ENCODE measurements at regions not wholly inside any gene's neighbourhood (a gene's known extent, or its start where the extent isn't known, plus 50 kb on each side); places are given as distances from the start of the nearest gene placed in this dataset.

DNA sequence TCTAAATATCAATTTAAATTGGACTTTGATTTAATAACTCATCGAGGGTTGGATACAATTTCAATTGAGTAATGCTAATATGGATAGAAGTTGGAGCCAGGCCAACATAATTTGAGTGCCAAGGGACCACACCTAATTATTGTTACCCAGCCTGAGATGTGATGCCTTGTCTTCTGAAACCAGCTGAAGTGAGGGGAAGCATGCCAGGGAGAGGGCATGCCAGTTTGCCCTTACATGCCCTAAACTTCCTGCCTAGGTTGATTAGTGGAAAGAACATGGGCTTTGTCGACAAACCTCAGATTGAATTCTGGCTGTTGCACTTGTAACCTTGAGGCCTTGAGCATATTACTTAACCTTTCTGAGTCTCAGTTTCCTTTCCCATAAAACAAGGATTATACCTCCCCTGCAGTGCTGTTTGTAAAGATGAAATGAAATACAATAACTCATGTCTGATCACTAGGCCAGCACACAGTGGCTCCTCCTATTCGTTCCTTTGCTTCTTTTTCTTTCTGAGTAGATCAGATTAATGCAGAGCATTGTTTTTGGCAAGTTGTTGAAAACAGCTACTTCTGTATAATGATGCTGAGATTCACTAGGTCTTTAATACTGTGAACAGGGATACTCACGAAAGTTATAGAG lies 412.8 kb downstream of the TLE4 start:
- Histone ChIP-seq H3K36me3 (ENCODE audit: control insufficient read depth, insufficient read depth, low read length) (no peaks in the 10 kb centered on the region), H3K4me1 (ENCODE audit: control insufficient read depth, insufficient read depth, low read length) (no peaks in the 10 kb centered on the region), H3K27ac (ENCODE audit: low read depth, low read length) (no peak overlapping the region), H3K27me3 (ENCODE audit: control insufficient read depth, insufficient read depth, low read length) (no peaks in the 10 kb centered on the region), H3K9ac (ENCODE audit: low read length) (no peak overlapping the region), H3K4me3 (ENCODE audit: low read depth, low read length) (no peak overlapping the region), H3K9me3 (ENCODE audit: control insufficient read depth, insufficient read depth, low read depth, low read length) (no peaks in the 10 kb centered on the region; the same call in 1 of the 2 replicates)

DNA sequence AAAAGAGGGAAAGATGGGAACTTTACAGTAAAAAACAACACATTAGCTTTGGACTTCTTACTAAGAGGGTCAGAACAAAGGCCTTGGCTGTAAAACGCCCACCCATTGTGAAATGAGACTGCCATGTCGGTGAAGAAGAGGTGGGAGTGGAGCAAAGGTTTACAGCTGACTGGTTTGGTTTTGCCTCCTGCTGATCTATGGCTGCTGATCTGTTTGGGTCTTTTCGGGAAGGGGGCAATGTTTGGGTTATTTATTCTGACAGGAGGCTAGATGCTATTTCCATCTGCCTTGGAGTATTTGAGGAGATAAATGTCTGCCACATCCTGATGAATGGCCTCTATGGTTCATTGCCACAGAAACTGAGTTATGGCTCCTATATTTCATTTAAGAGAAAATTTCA lies 408.7 kb downstream of the TLE4 start:
- Histone ChIP-seq H3K9me3 (ENCODE audit: control insufficient read depth, insufficient read depth, low read depth, low read length) (no peaks in the 10 kb centered on the region; the same call in 1 of the 2 replicates), H3K4me1 (ENCODE audit: control insufficient read depth, insufficient read depth, low read length) (peaks cover 8% of the 10 kb centered on the region; the same call in 1 of the 2 replicates), H3K27ac (ENCODE audit: low read depth, low read length) (no peak overlapping the region), H3K9ac (ENCODE audit: low read length) (no peak overlapping the region), H3K27me3 (ENCODE audit: control insufficient read depth, insufficient read depth, low read length) (no peaks in the 10 kb centered on the region), H3K4me3 (ENCODE audit: low read depth, low read length) (no peak overlapping the region), H3K36me3 (ENCODE audit: control insufficient read depth, insufficient read depth, low read length) (no peaks in the 10 kb centered on the region)

DNA sequence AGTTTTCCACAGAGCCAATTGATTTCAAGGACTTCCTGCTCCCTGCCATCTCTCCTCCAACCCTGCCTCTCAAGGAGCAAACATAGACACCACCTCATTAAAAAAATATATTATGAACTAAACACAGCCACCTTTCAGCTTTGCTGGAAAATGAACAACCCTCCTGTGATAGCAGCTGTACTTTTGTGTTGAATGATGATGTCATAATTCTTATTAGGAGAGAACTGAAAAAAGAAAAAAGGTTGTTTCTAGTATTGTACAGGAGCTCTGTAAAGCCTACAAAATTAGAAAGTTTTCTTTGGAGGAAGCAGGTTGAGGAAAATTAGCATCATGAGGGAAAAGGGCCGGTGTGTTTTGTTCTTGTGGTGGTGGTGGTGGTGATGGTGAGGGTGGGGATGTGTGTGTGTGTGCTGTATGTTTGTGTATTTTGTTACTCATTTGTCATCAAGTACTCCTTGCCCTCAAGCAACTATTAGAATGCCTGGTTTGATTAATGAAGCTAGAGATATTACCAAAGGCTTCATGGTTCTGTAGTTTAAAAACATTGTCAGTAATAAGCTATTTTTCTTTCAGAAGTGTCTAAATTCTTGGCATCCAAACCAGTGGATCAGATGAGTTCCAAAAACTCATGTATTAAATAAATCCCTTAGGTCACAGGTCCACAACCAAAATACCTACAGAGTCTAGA lies 405.9 kb downstream of the TLE4 start:
- no peak overlapping the region for H3K27ac ChIP-seq (ENCODE audit: low read depth, low read length)
- H3K9ac ChIP-seq (ENCODE audit: low read length) = no peak overlapping the region
- H3K36me3 ChIP-seq (ENCODE audit: control insufficient read depth, insufficient read depth, low read length) = no peaks in the 10 kb centered on the region
- no peaks in the 10 kb centered on the region; the same call in 1 of the 2 replicates for H3K9me3 ChIP-seq (ENCODE audit: control insufficient read depth, insufficient read depth, low read depth, low read length)
- no peaks in the 10 kb centered on the region for H3K27me3 ChIP-seq (ENCODE audit: control insufficient read depth, insufficient read depth, low read length)
- peaks cover 13% of the 10 kb centered on the region for H3K4me1 ChIP-seq (ENCODE audit: control insufficient read depth, insufficient read depth, low read length)
- H3K4me3 ChIP-seq (ENCODE audit: low read depth, low read length) = no peak overlapping the region

DNA sequence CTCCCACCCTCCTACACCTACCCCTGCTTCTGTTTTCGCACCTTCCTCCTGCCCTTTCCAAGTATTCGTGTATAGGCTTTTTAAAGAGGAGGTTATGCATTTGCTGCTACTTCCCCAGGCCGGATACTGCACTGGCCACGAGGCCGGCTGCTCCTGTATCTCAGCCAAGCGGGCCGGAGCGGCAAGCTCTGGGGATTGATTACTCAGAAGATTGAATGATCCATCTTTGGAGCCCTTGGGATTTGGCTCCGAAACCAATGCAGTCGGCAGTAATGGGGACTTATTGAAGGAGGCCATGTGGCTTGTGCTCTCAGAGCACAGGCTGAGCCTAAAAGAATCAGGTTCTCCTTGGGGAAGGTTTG lies 405.3 kb downstream of the TLE4 start:
- no peak overlapping the region for H3K4me3 ChIP-seq (ENCODE audit: low read depth, low read length)
- peaks cover 13% of the 10 kb centered on the region for H3K4me1 ChIP-seq (ENCODE audit: control insufficient read depth, insufficient read depth, low read length)
- no peaks in the 10 kb centered on the region for H3K9me3 ChIP-seq (ENCODE audit: control insufficient read depth, insufficient read depth, low read depth, low read length)
- H3K27me3 ChIP-seq (ENCODE audit: control insufficient read depth, insufficient read depth, low read length) = no peaks in the 10 kb centered on the region
- no peaks in the 10 kb centered on the region for H3K36me3 ChIP-seq (ENCODE audit: control insufficient read depth, insufficient read depth, low read length)
- no peak overlapping the region for H3K9ac ChIP-seq (ENCODE audit: low read length)
- H3K27ac ChIP-seq (ENCODE audit: low read depth, low read length) = no peak overlapping the region

DNA sequence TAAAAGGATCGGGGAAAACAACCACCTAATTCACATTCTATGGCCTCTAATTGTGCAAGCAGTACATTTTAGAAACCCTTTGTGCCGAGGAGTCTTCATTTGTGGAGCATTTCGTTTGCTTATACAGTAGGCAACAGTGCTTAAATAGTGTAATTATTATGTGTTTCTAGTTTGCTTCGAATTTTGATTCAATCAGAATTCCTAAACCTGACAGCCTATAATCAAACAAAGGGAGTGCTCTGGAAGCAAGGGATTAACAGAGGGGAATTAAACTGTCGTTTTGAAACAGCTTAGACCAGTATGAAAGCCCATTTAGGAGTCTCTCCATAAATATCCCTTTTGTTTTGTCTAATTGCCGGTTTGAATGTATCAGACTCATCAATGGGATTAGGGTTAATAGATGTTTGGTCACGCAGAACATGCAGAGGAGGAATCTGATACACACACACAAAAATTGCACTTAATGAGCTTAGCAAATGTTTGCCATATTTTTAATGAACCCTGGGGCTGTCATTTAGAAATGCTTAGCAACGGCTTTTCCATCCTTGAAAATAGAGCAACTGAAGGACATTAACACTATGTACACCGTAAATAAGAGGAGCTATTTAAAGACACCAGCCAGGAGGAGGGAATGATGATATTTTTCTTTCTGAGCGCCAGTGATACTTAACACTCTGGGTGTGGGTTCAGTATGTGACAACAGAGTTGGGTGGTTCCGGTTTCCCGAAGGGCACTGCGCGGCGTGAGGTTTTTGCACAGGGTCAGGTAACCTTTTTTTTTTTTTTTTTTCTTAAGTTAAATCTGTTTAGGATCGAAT lies 404.7 kb downstream of the TLE4 start:
- H3K9ac ChIP-seq (ENCODE audit: low read length) = no peak overlapping the region
- H3K27ac ChIP-seq (ENCODE audit: low read depth, low read length) = no peak overlapping the region
- no peaks in the 10 kb centered on the region for H3K27me3 ChIP-seq (ENCODE audit: control insufficient read depth, insufficient read depth, low read length)
- no peak overlapping the region for H3K4me3 ChIP-seq (ENCODE audit: low read depth, low read length)
- no peaks in the 10 kb centered on the region for H3K36me3 ChIP-seq (ENCODE audit: control insufficient read depth, insufficient read depth, low read length)
- H3K4me1 ChIP-seq (ENCODE audit: control insufficient read depth, insufficient read depth, low read length) = peaks cover 13% of the 10 kb centered on the region
- no peaks in the 10 kb centered on the region for H3K9me3 ChIP-seq (ENCODE audit: control insufficient read depth, insufficient read depth, low read depth, low read length)

DNA sequence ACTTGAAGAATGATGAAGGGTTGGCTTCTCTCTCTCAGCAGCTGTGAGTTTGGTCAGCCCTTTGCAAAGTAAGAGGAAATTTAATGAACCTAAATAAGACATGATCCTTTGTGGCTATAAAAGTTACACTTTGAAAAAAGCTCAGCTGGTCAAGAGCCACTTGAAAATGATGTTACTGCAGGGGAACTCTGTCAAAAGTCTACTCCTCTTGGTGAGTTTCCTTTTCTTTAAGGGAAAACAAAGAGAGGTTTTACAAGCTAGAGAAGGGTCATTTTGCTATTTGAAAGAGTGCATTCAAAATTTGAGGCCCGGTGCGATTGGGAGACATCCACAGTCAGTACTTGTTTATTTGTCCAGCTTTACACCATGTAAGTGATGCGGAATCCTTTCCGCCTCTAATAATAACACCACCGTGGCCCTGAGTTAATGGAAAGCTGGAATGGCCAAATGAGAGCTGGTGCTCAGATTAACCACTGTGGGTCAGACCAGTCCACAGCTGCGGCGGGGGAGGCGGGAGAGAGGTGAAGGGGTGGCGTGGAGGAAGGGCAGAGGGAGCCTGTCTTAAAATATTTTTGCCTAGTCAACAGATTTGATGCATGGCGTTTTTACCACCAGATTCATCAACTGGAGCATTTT lies 404.0 kb downstream of the TLE4 start:
- H3K9me3 ChIP-seq (ENCODE audit: control insufficient read depth, insufficient read depth, low read depth, low read length) = no peaks in the 10 kb centered on the region
- no peaks in the 10 kb centered on the region for H3K36me3 ChIP-seq (ENCODE audit: control insufficient read depth, insufficient read depth, low read length)

DNA sequence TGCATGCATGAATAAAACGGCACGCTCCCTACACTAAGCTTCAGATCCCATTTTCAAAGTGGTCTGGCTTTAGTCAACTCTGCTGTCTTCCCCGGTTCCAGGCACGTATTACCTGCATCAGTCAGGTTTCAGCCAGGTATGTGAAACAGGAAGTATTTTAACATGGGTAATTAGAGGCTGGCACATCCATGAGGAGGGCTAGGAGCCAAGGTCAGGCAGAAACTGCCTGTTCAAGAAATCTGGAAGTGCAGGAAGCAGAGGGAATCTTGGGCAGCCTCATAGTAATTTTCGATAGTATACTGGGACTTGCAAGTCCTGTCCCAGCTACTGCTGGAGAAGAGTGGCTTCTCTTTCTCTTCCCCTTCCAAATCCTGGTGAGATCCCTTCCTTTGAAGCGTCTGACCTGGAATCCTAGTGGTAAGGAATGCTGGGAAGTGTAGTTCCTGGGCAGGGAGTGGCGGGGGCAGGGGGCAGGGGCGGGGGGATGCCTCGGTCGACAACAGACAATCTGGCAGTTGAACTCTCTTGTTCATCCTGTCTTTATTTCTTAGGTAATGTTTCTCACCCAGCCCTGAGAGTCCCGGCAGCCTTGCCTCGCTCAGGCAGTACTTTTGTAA lies 403.1 kb downstream of the TLE4 start:
- H3K27ac ChIP-seq (ENCODE audit: low read depth, low read length) = no peak overlapping the region
- no peak overlapping the region for H3K9ac ChIP-seq (ENCODE audit: low read length)
- H3K4me1 ChIP-seq (ENCODE audit: control insufficient read depth, insufficient read depth, low read length) = peaks cover 13% of the 10 kb centered on the region
- H3K36me3 ChIP-seq (ENCODE audit: control insufficient read depth, insufficient read depth, low read length) = no peaks in the 10 kb centered on the region
- H3K9me3 ChIP-seq (ENCODE audit: control insufficient read depth, insufficient read depth, low read depth, low read length) = no peaks in the 10 kb centered on the region
- H3K4me3 ChIP-seq (ENCODE audit: low read depth, low read length) = 0 out of 2 replicates have a peak overlapping the region, but pooled peaks have one; percentile 14
- no peaks in the 10 kb centered on the region for H3K27me3 ChIP-seq (ENCODE audit: control insufficient read depth, insufficient read depth, low read length)

More for the DNA sequence above, 404.0 kb downstream of the TLE4 start:
- Histone ChIP-seq H3K27me3 (ENCODE audit: control insufficient read depth, insufficient read depth, low read length) (no peaks in the 10 kb centered on the region), H3K27ac (ENCODE audit: low read depth, low read length) (no peak overlapping the region), H3K4me1 (ENCODE audit: control insufficient read depth, insufficient read depth, low read length) (peaks cover 13% of the 10 kb centered on the region), H3K4me3 (ENCODE audit: low read depth, low read length) (no peak overlapping the region), H3K9ac (ENCODE audit: low read length) (no peak overlapping the region)

DNA sequence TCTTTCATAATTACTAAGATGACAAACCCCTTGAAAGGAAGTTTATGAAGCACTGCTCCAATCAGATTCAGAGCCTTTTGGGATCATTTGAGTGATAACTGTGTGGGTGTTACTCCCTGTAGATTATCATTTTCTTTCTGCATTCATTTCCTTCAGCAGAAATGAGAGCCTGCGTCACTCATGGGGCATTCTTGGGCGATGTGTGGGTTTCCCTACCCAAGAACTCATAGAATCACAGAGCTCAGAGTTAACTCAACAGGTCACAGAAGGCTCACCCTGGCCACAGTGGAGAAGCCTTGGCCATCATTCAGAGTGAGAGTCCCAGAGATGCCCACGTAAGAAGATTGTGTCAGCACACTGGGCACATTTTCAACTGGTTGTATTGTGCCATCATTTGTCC lies 401.9 kb downstream of the TLE4 start:
- Histone ChIP-seq H3K27ac (ENCODE audit: low read depth, low read length) (no peak overlapping the region), H3K27me3 (ENCODE audit: control insufficient read depth, insufficient read depth, low read length) (no peaks in the 10 kb centered on the region), H3K9me3 (ENCODE audit: control insufficient read depth, insufficient read depth, low read depth, low read length) (no peaks in the 10 kb centered on the region), H3K9ac (ENCODE audit: low read length) (no peak overlapping the region), H3K4me1 (ENCODE audit: control insufficient read depth, insufficient read depth, low read length) (peaks cover 13% of the 10 kb centered on the region), H3K4me3 (ENCODE audit: low read depth, low read length) (no peak overlapping the region), H3K36me3 (ENCODE audit: control insufficient read depth, insufficient read depth, low read length) (no peaks in the 10 kb centered on the region)

DNA sequence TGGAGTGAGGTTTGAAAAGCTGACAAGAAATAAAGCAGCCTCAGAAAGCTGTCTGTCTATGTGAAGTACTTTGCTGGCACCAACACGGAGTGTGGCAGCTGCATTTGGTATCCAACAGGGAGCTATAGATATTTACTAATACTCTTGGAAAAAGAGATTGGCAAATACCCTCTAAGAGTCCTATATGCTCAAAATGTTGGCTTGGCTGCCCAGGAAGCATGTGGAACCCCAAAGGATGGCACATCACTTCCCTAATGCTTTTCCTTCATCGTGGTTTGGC lies 398.3 kb downstream of the TLE4 start:
- Histone ChIP-seq H3K9ac (ENCODE audit: low read length) (no peak overlapping the region), H3K4me1 (ENCODE audit: control insufficient read depth, insufficient read depth, low read length) (peaks cover 4% of the 10 kb centered on the region; the same call in 1 of the 2 replicates), H3K36me3 (ENCODE audit: control insufficient read depth, insufficient read depth, low read length) (no peaks in the 10 kb centered on the region), H3K4me3 (ENCODE audit: low read depth, low read length) (no peak overlapping the region), H3K27ac (ENCODE audit: low read depth, low read length) (no peak overlapping the region), H3K9me3 (ENCODE audit: control insufficient read depth, insufficient read depth, low read depth, low read length) (no peaks in the 10 kb centered on the region), H3K27me3 (ENCODE audit: control insufficient read depth, insufficient read depth, low read length) (peaks cover 6% of the 10 kb centered on the region; the same call in 1 of the 2 replicates)

DNA sequence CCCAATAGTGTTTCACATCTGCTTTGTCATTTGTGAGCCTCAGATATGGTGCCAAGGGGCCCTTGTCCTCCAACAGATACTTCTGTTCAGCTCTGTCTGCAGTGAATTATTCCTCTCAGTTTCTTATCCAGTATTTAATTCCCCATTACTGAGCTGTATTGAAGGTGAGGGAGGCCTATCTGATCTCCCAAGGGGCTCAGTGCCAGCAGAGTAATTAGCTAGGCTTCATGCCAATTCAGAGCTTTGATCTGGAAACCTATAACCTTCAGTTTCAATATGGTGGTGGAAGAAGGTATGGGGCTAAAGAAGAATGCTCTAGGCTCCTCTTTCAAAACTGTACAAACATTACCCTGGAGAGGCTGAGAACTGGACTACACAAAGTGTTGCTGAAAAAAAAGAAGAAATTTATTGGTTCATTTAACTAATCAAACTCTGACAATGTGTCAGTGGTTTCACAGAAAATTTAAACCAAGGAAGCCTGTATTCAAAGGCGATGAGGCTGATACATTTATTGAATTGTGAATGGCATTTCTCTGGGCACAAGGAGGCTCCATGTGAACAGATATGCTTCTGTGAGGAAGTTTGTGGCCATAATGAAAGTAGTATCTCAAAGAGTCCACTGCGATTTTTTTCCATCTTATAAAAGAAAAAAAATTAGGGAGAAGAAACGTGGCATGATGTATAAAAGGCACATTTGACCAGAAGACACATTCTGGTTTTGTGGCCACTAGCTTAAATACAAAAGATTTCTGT lies 397.8 kb downstream of the TLE4 start:
- H3K4me3 ChIP-seq (ENCODE audit: low read depth, low read length) = no peak overlapping the region
- H3K4me1 ChIP-seq (ENCODE audit: control insufficient read depth, insufficient read depth, low read length) = peaks cover under 1% of the 10 kb centered on the region; the same call in 1 of the 2 replicates
- no peaks in the 10 kb centered on the region for H3K9me3 ChIP-seq (ENCODE audit: control insufficient read depth, insufficient read depth, low read depth, low read length)
- H3K27ac ChIP-seq (ENCODE audit: low read depth, low read length) = no peak overlapping the region
- peaks cover 7% of the 10 kb centered on the region; the same call in 1 of the 2 replicates for H3K27me3 ChIP-seq (ENCODE audit: control insufficient read depth, insufficient read depth, low read length)
- H3K36me3 ChIP-seq (ENCODE audit: control insufficient read depth, insufficient read depth, low read length) = no peaks in the 10 kb centered on the region
- no peak overlapping the region for H3K9ac ChIP-seq (ENCODE audit: low read length)
